A204.1 (cell line): ENCODE measurements at regions not wholly inside any gene's neighbourhood (a gene's known extent, or its start where the extent isn't known, plus 50 kb on each side); places are given as distances from the start of the nearest gene placed in this dataset.

Source experiments
- FAIRE-seq: peaks from 2 replicates; lab custom pipeline; 2012; peaks lifted over from hg19 to GRCh38; lab: Jason Lieb, UNC

- FAIRE-seq: no peak
Measured at GRCh38 chr6:23424584-23424983, 701.4 kb upstream of the NRSN1 start.

- FAIRE-seq: no peak
Measured at GRCh38 chr6:23435126-23435525, 690.9 kb upstream of the NRSN1 start.

- FAIRE-seq: no peak
Measured at GRCh38 chr6:23435798-23436197, 690.2 kb upstream of the NRSN1 start.

- no peak for FAIRE-seq
Measured at GRCh38 chr6:23441808-23442461, 684.1 kb upstream of the NRSN1 start.

GRCh38 chr6:23445157-23445710 is 680.8 kb upstream of the NRSN1 start:
- FAIRE-seq: no peak

GRCh38 chr6:23446469-23446967 is 679.5 kb upstream of the NRSN1 start:
- no peak for FAIRE-seq

- FAIRE-seq: no peak
Measured at GRCh38 chr6:23447731-23448130, 678.3 kb upstream of the NRSN1 start.

GRCh38 chr6:23448281-23448680 is 677.7 kb upstream of the NRSN1 start:
- no peak for FAIRE-seq

GRCh38 chr6:23454080-23454976 is 671.7 kb upstream of the NRSN1 start:
- no peak for FAIRE-seq

- no peak for FAIRE-seq
Measured at GRCh38 chr6:23455754-23456153, 670.3 kb upstream of the NRSN1 start.

GRCh38 chr6:23456396-23456795 is 669.6 kb upstream of the NRSN1 start:
- FAIRE-seq: no peak

GRCh38 chr6:23457321-23457720 is 668.7 kb upstream of the NRSN1 start:
- FAIRE-seq: no peak

- no peak for FAIRE-seq
Measured at GRCh38 chr6:23465912-23466311, 660.1 kb upstream of the NRSN1 start.

GRCh38 chr6:23477586-23477985 is 648.4 kb upstream of the NRSN1 start:
- FAIRE-seq: no peak

GRCh38 chr6:23478312-23478711 is 647.7 kb upstream of the NRSN1 start:
- no peak for FAIRE-seq

- FAIRE-seq: no peak
Measured at GRCh38 chr6:23483896-23484295, 642.1 kb upstream of the NRSN1 start.

GRCh38 chr6:23494367-23494766 is 631.6 kb upstream of the NRSN1 start:
- no peak for FAIRE-seq

- no peak for FAIRE-seq
Measured at GRCh38 chr6:23498013-23498412, 628.0 kb upstream of the NRSN1 start.

- no peak for FAIRE-seq
Measured at GRCh38 chr6:23499549-23499948, 626.5 kb upstream of the NRSN1 start.

GRCh38 chr6:23503173-23503572 is 622.8 kb upstream of the NRSN1 start:
- FAIRE-seq: no peak

GRCh38 chr6:23505026-23505425 is 621.0 kb upstream of the NRSN1 start:
- FAIRE-seq: no peak

GRCh38 chr6:23510778-23511510 is 615.1 kb upstream of the NRSN1 start:
- FAIRE-seq: no peak

- FAIRE-seq: no peak
Measured at GRCh38 chr6:23511817-23512216, 614.2 kb upstream of the NRSN1 start.
